NCI-H345 treated with DMSO at 0.1 percent for 48 hours (cell line): ENCODE measurements at regions not wholly inside any gene's neighbourhood (a gene's known extent, or its start where the extent isn't known, plus 50 kb on each side); places are given as distances from the start of the nearest gene placed in this dataset.
"Not testable (repeated sequence)": the region's sequence is repeated elsewhere in the genome, so short reads cannot be mapped to it uniquely, and the experiment has no call there.

Experiments used
- DNase-seq: peaks from one replicate; lab custom pipeline; 2025; ENCODE audit not compliant: unreplicated experiment; lab: John Stamatoyannopoulos, UW

DNA sequence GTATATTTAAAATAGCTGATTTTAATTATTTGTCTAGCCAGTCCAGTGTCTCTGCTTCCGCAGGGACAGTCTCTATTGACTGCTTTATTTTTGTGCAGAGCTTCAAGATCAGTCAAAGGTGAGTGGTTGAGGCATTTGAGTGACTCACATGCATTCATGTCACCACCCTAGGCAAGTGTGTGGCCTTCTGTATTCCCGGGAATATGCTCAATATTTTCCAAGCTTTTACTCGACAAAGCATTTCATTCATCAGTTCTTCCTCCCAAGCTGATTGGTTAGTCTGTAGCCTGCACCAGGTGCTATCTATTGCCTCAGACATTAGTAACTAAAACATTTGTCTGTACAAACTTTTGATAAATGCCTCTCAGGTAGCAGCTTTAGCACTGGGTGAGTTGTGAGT is 471.5 kb upstream of the NRG3 start:
- no peak for DNase-seq

DNA sequence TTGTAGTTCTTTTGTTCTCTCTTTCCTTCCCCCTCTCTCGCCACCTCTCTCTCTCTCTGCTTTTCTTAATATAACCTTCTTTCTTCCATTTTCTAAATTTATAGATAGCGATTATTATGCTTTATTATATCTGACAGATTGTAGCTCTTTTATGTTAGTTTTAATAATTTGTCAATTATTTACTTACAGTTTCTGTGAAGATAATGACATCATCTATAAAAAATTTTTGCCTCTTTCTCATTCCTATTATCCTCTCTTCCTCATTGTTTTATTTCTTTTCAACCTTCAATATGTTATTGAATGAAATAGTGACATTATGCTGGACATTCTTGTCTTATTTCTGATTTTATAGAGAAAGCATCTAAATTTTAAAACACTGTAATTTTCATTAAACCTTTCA is 469.6 kb upstream of the NRG3 start:
- DNase-seq = no peak

DNA sequence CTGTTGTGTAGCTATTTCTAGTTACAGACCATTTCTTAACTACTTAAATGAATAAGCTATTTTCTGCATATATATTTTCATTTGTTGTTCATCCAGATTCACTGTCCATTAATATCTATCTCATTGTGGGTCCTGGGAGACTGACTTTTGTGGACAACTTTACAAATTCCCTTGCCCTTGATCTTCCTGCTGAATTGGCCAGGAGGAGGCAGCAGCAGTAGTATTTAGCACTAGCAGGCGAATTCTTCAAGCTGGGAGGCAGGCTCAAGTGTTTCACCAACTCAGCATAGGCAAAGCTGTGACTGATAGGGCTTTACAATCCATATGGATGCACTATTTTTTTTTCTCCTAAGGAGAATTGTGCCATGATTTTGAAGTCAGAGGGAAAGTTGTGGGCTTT is 461.0 kb upstream of the NRG3 start:
- no peak for DNase-seq

DNA sequence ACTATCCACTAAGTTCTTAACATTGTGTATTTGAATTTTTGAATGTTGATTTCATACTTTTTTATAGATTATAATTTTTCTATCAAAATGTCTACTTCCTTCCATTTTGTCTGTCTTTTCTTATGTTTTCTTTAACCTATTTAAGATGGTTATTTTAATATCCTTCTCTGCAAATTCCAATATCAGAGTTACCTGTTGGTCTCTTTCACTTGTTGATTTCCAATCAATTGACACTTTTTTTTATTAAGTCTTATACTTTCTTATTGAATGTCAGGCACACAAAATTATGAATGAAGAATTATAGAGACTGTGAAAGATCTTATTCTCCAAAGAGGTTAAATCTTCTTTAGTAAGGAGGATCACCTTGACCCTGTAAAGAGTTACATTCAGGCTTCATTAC is 448.3 kb upstream of the NRG3 start:
- no peak for DNase-seq

DNA sequence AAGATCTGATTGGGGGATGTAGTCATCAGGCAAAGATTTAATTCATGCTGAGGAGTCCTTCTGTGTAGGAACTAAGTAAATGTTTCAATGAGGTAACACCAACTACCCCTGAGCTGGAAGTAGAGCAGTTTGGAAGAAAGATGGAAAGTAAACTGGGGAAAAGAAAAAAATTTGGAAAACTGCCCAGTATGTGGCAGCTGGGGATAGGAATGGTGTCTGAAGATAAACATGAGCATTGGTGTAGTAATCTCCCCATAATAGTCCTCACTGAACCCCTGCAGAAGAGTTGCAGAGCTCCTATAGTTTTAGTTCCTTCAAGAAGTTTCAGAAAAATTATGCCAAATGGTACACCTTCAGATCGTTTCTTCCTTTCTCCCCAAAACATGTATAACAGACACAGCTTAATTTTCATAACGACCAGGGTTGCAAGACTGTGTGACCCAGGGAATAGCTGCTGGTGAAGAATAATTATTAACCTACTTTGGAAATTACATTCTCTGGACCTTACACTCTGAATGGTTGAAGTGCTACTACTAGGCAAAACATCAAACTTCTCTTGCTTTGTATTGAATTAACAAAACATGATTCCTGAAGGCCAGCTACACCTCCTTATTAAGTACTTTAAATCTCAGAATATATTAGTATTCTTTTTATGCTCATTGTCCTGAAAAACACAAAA is 446.4 kb upstream of the NRG3 start:
- DNase-seq = no peak

DNA sequence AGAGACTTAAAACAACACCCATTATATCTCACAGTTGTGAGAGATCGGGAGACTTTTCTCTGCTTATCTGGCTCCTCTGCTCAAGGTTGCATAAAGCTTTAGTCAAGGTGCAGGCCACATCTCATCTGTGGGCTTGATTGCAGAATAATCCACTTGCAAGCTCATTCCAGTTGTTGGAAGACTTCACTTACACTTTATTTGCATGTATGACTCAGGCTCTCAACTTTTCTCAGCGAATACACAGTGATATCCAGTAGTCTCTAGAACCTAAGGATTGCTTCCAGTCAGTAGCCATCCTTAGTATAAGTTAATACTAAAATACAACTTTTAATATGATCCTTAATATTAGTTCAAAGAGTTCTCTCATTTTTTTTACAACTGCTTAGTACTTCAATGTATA is 435.5 kb upstream of the NRG3 start:
- no peak for DNase-seq

DNA sequence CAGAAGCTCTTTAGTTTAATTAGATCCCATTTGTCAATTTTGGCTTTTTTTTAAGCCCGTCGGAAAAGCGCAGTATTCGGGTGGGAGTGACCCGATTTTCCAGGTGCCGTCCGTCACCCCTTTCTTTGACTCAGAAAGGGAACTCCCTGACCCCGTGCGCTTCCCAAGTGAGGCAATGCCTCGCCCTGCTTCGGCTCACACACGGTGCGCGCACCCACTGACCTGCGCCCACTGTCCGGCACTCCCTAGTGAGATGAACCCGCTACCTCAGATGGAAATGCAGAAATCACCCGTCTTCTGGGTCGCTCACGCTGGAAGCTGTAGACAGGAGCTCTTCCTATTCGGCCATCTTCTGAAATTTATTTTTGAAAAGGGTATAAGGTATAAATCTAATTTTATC is 433.4 kb upstream of the NRG3 start:
- not testable (repeated sequence) for DNase-seq

DNA sequence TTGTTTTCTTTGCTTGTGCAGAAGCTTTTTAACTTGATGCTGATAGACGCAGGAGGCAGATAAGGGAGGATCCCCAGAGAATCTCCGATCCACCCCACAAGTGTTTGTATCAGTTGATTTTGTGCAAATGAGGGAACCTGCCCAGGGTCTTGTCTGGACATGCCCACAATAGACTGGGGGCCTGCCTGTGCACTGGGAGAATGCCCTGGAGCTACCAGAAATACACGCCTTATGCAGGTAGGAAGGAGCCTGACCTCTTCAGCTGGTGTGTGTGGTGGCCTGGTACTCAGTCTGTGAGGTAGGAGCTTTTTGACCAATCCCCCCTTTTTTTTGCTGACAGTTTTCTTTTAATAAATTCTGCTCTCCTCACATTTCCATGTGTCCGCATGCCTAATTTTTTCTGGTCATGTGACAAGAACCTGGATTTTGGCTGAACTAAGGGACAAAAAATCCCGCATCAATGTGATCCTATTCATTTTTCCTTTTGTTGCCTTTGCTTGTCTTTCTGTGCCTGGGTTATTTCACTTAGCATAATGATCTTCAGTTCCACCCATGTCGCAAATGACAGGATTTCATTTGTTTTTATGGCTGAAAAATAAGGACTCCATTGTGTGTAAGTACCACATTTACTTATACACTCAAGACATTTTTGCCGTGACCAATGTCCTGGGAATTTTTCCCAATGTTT is 430.6 kb upstream of the NRG3 start:
- no peak for DNase-seq

DNA sequence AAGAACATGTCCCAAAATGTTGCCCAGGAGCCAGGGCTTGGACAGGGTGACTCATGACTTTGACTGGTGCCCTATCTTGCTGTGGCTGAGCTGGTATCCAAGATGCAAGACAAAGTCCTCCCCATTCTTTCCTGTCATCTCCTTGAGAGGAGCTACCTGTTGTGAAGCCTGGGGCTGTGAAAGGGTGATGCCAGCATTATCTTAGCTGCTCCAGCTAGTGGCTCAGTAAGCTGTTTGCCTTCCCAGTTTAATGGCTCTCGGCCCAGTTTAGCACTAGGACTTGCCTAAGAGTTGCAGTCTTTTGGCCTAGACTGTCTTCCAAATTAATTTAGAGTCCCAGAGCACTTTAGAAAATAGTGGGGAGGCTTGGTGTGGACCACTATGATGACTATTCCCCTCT is 424.3 kb upstream of the NRG3 start:
- no peak for DNase-seq

DNA sequence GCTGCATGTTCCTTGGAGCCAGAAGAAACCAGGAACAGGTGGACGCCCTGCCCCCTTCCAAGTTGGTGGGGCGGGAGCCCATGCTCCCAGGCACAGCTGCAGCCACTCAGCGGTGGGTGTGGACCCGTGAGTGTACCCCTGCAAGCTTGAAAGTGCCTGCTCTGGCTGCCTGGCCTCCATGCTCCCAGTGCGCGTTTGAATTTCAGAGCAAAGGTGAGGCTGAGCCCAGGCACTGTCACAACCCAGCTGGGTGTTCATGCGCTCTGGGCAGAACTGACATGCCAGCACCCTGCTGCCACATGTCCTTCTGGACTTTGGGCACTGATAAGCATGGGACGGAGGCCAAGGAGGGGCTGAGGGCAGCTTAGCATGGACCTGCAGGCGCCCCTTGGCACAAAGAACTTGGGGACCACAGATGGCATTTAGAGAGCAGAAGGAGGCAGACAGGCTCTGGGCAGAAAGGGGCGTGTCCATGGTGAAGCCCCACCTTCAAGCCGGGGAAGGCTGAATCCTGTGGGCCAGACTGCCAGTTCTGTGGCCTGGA is 402.0 kb upstream of the NRG3 start:
- DNase-seq = no peak

DNA sequence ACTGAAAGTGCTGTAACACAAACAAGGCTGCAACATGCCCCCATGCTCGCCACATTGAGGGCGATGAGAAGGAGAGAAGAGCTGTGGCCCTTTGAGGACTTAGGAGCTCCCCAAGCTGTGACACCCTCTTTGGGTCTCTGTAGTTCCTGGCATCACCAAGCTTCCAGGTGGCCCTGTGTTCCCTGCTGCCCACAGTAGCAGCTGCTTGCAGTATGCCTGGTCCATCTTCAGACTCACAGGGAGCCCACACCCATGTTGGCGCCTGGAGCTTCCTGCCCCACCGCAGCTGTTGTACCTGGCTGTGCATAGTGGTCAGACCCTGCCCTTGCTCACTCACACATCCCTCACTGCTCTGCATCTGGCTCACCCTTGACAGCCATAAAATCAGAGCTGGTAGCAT is 401.2 kb upstream of the NRG3 start:
- no peak for DNase-seq

DNA sequence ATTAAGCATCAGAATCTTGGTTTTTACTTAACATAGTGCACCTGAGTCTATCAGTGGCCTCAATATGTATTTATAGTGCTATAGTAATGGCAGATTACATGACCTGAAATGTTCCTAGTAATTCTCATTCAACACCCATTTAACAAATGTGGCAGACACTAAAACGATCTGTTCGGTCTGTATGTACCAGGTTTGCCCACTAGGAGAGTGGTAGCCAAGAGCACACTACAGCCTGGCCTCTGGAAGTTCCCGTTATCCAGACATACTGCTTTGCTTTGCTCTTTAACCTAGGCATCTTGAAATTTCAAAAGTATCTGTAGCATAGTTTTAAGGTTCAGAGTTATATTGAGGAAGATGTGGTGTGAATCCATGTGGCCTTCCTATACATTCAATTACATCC is 395.7 kb upstream of the NRG3 start:
- DNase-seq = no peak

DNA sequence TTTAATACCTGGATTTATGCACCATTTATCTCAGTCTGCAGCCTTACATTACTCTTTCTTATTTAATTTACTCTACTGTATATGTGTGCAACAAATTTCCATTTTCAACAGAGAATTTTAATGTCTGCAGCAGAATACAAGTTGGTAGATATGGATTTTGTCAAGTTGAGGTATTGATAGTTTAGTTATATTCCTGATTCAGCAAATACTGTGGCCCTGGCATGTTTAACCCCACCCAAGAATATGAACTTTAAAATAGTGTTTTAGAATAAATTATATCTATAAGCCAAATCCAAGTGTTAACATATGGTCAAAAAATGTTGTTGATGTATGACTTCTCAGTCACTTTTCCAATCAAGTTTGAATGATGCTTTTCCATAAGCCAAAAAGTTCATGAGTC is 378.4 kb upstream of the NRG3 start:
- DNase-seq = no peak

DNA sequence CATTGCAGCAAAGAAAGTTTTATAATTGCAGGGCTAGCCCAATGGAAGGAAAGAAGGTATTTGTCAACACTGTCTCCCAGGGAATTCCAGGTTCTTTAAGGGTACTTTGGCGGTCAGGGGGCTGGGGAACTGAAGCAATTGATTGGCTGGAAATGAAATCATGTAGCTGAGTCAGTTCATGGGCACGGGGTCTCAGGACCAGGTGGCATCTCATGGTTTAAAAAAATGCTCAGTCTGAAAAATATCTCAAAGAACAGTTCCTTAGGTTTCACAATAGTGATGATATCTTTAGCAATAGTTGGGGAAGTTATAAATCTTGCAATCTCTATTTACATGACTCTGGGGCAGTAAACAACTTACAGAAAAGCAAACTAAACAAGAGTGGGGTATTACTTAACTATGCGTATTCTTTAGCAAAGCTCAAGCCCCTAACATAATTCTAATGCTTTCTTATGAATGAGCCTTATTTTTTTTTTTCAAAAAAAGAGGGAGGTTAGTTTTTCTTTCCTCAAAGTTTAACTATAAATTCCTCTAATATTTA is 376.9 kb upstream of the NRG3 start:
- no peak for DNase-seq

DNA sequence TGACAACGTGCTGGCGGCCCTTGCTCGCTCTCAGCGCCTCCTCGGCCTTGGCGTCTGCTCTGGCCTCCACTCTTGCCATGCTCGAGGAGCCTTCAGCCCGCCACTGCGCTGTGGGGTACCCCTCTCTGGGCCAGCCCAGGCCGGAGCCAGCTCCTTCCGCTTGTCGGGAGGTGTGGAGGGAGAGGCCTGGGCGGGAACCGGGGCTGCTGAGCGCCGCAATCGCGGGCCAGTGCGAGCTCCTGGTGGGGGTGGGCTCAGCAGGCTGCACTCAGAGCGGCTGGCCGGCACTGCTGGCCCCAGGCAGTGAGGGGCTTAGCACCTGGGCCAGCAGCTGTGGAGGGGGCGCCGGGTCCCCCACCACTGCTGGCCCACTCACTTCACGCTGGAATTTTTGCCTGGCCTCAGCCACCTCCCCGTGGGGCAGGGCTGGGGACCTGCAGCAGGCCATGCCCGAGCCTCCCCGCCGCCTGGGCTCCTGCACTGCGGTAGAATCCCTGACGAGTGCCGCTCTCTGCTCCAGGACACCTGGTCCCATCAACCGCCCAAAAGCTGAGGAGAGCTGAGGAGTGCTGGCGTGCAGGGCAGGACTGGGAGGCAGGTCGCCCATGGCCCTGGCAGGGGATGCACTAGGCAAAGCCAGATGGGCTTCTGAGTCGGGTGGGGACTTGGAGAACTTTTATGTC is 372.2 kb upstream of the NRG3 start:
- DNase-seq = no peak

DNA sequence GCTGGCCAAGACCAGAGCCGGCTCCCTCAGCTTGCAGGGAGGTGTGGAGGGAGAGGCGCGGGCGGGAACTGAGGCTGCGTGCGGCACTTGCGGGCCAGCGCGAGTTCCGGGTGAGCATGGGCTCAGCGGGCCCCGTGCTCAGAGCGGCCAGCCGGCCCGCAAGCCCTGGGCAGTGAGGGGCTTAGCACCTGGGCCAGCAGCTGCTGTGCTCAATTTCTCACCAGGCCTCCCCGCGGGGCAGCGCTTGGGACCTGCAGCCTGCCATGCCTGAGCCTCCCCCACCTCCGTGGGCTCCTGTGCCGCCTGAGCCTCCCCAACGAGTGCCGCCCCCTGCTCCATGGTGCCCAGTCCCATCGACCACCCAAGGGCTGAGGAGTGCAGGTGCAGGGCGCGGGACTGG is 369.2 kb upstream of the NRG3 start:
- not testable (repeated sequence) for DNase-seq

DNA sequence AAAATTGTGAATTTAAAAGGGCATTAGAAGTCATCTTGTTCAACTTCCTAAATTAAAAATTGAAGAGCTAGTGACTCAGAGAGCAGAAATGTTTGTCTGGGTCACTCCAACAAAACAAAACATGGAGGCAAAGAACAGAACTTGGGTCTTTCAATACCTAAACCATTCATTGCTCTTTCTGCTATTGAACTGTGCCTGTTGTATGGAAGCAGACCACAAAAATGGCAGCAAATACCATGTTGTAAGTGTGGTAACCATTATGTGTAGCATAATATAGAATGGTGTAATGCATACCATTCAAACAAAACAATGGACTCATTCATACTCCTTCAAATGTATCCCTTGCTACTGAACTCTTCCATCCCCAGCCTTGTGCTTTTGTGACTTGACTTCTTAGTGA is 360.2 kb upstream of the NRG3 start:
- no peak for DNase-seq

DNA sequence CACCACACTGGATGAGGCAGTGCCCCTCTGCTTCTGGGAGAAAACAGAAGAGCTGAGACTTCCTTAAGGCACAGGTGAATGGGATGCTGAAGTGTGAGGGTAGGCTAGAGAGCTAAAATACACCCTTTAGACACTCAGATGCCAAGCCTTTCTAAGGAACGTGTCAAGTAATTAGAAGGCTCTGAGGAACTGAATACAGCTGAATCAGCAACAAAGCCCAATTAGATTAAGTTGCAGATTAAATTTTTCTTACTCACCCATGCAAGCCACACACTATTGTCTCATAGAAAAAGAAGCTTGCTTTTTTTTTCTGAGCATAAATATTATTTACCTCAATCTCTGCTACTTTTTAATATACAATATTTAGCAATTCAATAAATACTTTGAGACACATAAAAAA is 354.3 kb upstream of the NRG3 start:
- no peak for DNase-seq

DNA sequence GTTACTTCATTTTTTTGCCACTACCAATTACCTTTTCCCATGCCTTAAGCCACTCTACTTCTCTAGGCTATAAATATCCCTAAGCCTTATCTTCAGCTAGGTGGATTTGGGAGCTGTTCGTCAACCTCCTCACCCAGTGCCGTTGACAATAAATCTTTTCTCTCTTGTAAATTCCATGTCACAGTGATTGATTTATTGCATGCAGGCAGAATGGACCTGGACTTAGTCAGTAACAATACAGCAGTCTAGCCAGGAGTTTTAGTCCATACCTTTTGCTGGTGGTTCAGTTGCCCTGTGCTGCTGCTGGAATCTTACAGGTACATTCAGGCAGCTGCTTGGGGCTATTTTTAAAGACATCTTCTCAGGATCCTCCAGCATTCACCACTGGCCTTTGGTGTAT is 350.5 kb upstream of the NRG3 start:
- no peak for DNase-seq

DNA sequence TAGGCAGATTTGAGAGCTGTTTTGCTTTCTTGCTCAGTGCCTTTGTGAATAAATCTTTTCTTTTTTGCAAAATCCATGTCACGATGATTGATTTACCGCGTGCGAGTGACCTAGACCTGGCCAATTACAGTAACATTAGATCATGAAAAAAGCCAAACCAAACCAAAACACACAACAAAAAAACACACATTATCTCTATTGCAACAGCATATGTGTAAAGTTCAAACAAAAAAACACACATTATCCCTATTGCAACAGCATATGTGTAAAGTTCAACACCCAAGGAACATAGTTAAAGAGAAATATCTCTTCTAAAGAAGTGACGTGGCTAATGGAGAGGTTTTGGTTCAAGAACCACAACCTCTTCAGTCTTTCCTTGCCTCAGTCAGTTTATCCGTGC is 342.6 kb upstream of the NRG3 start:
- no peak for DNase-seq

DNA sequence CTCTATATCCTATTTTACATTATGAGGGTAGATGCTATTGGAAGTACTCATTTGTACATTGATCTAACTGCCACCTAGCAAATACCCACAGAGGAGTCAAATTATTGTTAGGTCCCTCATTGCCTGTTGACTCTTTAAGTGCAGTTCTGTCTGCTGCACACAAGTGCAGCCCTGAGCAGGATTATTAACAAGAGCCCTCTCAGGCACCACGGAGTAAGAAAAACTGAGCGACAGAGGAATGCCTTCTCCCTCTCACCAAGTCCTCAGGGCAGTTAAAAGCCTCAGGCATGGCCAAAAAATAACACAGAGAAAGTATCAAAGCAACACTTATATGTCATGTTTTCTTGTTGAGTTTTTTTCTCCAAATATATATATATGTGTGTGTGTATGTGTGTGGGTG is 340.0 kb upstream of the NRG3 start:
- DNase-seq = no peak

DNA sequence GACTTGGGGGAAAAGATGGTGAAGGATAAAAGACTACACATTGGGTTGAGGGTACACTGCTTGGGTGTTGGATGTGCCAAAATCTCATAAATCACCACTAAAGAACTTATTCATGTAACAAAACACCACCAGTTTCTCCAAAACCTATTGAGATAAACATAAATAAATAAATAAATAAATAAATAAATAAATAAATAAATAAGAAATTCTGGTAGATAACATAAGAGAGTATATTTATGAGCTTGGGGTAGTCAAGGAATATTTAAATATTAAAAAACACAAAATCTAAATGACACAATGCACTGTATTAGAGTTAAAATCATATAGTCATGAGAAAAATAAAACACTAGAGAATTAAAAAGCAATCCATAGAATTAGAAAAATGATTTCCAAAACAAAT is 333.5 kb upstream of the NRG3 start:
- DNase-seq = no peak
